HuH-7 (cell line): ENCODE measurements at regions not wholly inside any gene's neighbourhood (a gene's known extent, or its start where the extent isn't known, plus 50 kb on each side); places are given as distances from the start of the nearest gene placed in this dataset.

ENCODE experiments used
- DNase-seq: peaks from one replicate; pipeline ENCODE4 v3.0.0; 2011; ENCODE audit warnings: low spot score

DNA sequence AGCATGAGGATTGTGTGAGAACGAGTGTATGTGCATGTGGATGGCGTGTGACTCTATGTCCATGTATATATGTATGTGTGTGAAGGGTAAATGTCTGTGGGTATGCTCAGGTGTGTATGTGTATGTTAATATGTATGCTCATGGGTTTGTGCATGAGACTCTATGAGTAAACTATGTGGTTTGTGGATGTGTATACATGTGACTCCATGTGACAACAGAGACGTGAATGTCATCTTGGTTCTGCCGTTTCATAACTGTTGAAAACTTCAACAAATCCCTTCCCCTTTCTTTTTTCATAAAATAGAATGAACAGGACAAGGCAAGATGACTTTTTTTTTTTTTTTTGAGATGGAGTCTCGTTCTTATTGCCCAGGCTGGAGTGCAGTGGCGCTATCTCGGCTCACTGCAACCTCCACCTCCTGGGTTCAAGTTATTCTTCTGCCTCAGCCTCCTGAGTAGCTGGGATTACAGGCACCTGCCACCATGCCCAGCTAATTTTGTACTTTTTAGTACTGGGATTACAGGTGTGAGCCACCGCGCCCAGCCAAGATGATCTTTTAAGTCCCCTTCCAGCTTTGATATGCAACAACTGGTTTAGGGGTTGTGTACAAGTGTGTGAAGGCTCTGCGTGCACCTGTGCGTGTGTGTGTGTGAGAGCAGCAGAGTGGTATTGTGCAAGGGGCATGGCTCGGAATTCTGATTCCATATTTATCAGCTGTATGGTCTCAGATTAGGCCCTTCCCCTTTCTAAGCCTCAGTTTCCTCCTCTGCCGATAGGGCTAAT is 106.3 kb downstream of the EBNA1BP2 start:
- no peak for DNase-seq

DNA sequence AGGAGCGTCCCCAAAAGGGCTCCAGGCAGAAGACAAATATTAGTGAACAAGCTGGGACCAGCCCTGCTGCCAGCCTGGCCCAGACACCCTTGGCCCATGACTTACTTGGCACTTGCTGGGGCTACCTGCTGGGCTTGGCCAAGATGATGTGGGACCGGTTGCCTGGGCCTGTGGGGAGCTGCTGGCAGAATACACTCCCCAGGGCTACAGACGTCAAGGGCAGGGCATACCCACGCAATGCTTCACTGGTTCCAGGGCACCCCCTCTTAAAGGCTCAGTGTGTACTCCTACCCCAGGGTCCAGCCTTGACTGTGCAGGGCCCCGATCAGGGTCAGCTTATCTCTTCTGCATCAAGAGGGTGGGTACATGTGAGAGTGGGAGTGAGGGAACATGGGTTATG is 106.5 kb upstream of the SLC2A1 start:
- no peak for DNase-seq

DNA sequence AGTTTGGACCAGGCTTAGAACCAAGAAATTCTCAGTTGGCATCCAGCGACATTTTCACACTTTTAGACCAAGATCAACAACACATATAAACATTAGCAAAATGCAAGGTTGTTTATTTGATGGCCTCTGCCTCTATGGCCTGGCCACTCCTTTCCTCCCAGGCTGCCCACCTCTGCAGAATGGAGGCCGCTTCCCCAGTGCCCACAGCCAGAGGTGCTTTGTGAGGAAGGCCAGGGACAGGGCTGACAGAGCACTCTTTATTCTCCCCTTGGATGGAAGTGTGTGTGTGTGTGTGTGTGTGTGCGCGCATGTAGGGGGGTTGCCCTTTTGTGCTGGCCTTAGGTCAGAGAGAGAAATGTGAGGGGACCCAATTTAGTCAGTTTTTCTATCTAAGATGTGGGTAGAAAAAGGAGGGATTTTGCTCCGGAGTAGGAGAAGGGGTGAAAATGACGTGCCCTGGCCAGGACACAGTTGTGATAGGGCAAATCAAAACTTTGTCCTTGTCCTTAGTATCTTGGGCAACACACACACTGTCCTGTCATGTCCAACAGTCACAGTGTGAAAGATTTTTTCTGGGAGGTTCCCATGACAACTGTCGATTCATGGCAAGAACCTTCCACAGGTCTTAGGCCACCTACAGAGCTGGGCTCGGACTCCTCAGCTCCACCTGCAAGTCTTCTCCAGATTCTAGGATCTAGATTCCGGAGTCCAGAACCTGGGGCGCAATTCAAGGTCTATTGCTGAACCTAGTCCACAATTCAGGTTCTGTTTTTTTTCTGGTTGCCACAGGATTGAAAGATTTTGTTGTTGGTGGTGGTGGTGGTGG is 104.9 kb upstream of the SLC2A1 start:
- no peak for DNase-seq

DNA sequence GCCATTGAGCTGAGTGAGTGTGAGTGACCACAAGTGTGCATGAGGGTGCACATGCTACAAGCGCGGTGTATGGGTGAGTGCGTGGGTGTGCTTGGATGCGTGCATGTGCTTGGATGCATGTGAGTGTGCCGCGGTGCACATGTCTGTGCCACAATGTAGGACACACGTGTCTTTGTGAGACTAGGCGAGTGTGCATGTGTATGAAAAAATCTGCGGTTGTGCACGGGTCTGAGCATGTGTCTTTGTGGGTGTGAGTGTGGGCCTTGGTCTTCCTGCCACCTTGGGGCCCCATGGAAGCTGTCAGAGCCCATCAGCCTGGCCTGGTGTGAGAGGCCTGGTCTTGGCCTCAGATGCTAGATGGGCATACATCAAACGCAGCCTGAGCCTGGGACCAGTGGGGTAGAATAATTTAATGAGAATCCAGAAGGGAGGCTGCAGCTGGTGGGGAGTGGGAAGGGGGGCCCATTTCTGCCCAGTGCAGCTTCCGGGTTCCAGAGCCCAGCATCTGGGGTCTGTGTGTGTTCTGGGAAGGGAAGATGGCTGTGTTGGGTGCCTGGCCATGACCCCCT is 103.9 kb upstream of the SLC2A1 start:
- DNase-seq = no peak

DNA sequence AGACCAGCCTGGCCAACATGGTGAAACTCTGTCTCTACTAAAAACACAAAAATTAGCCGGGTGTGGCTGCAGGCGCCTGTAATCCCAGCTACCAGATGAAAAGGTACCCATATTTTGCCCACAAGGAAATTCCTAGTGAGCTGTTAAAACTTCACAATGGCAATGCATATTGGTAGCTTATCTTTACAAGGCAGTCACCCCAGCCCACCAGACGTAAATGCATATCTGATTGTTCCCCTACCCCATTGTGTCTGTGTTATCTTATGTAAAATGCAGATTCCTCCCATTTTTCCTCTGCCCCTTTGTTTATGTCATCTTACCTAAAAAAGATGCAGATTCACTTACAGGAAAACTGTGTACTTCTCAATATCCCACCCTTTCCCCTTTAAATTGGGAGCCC is 103.1 kb upstream of the SLC2A1 start:
- DNase-seq = no peak

DNA sequence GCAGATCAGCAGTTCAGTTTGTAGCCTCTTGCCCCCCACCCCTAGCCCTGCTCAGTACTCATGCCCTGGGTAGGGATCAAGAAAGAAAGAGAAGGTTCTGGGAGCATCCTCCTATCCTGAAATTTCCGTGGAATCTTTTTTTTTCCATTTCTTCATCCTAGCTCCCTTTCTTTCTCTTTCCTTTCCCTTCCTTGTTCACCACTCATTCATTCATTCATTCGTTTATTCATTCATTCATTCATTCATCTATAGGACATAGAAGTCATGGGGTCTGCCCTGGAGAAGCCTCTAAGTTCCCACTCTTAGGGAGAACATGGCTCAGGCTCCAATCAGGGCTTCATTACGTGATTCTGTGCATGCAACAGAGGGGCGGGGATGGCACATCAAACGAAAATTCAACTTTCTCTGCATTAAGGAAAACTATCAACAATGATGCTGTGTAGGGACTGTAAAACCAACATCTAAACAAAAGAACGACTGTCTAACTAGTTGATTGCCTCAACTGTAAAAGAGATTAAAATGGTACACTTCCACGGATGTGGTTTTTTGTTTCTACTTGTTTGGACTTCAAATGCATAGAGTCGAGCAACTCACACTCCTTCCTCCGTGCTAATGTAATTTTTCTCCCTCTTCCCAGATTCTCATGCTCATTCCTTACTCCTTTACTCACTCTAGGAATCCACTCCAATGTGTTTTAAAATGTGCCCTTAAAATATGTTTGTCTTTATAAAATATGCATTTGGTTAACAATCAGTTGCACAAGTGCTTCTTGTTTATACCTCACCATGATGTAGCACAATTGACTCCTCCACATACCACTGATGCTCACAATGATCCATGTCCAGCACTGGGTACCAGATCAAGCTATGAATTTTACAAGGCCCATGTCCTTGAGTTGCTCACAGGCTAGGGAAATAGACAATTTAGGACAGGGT is 101.2 kb upstream of the SLC2A1 start:
- no peak for DNase-seq

DNA sequence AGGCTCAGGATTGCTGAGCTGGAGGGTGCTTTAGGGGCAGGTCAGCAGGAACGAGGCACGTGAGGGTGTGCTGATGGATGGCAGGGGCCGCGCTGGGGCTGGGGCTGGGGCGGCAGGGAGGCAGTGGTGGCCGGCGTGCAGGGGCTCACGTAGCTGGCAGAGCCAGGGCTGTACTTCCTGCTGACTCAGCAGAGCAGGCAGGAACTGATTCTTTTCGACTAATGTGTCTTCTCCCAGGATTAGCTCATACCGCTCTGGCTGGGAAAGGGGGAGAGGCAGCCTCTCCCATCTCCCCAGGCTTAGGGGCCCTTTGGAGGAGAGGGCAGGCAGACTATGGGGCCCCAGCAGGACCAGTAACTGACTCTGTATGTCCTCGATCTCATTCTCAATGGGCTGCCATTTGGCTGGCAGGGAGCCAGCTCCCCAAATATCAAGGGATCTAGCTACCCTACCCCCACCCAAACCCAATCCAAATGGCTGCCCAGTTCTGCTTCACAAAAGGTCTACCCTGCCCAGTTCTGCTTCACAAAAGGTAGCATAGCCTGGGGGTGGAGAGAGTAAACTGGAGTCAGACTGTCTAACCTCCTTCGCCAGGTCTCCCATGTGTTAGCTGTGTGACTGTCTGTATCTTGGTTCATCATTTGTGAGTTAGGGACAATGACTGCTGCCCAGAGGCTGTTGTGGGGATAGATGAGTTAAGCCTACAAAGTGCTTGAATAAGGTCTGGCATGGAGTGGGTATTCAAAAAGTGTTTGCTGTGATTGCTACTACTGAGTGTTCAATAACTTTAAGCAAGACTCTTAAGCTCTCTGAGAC is 100.1 kb upstream of the SLC2A1 start:
- DNase-seq = no peak

DNA sequence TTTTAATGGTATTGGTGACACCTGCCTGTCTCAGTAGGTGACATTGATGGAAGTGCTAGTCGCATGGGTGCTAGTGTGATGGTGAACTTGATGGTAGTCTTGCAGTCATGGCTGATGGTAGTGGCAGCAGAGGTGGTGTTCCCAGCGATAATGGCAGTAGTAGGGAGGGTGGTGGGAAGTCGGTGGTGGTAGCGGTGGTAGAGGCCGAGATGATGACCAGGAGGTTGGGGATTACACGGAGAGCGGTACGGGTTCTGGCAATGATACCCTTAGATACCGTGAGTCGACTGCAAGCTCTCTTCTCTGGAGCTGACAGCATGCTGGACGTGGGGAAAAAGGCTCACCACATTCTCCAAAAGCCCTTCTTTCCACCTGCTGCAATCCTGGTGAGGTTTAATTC is 99.4 kb upstream of the SLC2A1 start:
- no peak for DNase-seq

DNA sequence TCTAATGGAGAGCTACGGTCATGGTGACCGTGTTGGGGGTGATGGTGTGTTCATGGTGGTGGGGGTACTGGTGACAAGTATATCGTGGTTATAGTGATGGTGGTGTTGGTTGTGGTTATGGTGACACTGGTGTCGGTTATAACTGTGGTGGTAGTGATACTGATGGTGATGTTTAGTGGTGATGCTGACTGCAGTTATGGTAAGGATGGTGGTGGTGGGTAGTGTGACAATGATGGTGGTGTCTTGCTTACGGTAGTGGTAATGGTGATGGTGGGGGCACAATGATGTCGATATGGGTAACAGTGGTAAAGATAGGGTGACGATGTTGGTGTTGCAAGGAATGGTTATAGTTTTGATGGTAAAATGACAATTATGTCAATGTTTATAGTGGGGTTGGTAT is 98.9 kb upstream of the SLC2A1 start:
- no peak for DNase-seq

DNA sequence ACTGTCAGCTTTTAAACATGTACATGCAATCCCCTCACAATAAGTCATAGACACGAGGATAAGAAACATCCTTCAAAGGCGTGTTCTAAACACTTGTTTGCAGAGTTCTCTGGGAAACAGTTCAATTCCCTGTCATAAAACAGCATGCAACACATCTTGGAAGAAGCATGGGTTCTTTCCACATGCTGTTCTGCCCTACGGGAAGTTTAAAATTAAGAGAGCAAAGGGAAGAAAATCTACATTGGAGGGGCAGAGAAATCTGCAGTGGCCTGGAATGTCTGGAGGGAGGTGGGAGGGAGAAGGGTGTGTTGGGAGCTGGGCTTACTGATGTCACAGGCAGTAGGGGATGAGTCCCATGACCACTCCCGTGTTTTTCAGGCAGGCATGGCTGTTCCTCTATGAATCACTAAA is 98.3 kb upstream of the SLC2A1 start:
- DNase-seq = no peak

DNA sequence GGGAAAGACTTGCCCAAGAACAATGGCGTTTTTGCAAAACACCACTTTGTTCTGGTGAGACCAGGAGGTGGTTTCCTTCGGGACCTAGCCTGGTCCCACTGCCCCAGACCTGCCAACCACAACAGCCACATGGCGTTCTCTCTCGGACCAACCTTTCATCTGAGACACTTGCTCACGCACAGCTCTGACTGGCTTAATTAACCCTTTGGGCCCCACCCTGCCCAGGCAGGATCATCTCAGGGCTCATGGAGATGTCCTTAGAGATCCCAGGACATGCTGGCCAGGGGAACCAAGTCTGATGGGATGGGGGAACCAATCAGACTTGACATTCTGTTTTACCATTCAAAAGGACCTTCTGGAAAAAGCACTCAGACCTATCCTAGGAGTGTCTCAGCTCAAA is 97.8 kb upstream of the SLC2A1 start:
- DNase-seq = no peak

DNA sequence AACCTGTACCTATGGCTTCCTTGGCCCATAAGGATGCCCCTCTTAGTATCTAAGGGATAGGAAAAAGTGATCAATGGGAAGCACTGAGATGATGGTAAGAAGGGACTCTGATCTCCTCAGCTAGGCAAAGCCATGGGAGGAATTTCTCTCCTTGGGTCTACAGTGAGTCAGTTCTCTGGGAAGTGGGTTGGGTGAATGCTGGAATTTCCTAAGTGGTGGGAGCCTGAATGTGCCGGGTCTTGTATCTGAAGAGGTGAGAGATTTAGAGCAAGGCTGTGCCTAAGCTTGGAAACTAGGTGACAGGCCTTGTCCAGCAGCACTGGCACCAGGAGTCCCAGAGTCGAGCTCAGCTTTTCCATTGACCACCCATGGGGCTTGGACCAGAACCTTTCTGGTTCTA is 96.3 kb upstream of the SLC2A1 start:
- DNase-seq = no peak

DNA sequence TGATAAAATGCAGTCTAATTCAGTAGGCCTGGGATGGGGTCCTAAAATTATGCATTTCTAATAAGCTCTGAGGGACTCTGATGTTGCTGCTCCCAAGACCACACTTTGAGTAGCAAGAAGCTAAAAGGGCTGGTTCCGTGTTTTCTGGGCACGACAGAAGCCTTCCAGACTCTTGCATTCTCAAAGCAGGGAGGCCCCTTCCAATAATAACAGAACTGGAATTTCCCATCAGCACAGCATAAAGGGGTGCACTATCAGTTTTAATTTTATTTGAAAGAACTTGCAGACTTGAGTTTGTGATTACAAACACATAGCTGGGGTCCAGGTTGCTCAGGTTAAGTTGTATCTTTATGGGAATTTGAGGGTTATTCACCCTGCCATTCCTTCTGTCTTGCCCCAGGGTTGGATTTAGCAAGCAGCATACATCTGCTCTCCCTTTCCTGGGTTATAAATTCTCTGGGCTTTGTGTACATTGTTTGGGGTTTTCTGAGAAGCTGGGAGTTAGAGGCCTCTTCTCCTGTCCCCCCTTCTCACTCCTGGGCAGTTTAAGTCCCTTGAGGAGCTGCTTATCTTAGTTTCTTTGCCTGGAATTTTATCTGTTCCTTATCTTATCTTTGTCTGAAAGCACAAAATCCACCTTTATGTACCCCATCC is 94.2 kb upstream of the SLC2A1 start:
- no peak for DNase-seq

DNA sequence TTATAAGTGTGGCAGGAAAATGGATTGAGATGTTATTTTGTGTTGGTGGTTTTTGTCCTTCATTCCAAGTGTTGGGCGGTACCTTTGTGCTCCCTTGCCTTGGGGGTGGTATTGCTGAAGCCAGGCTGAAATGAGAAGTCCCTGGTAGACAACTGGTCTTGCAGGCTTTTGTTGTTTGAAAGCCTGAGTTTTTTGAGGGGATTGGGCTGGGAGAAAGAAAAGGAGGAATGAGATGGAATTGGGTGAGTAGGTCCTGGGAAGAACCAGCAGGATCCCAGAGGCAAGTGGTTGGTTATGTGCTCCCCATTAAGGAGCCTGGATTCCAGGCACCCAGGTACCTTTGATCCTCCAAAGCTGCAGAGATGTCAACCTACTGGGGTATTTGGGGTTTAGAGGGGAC is 93.7 kb upstream of the SLC2A1 start:
- no peak for DNase-seq

DNA sequence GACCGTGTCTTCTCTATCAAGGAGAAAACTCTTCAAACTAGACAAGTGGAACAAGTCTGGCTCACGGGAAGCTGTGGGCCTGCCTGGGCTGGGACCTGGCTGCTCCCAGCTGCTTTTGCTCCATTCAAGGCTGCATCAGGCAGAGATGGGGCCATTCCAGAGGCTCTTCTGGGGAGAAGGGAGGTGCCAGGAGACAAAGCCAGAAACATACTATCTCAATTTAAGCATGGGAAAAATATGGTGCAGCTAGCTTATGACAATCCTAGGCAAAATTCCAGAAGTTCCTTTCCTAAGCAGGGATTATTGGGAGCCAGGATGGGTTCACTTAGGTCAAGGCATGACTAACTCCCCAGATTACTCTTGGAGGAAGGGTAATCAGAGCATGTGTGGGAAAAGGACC is 90.8 kb upstream of the SLC2A1 start:
- no peak for DNase-seq

DNA sequence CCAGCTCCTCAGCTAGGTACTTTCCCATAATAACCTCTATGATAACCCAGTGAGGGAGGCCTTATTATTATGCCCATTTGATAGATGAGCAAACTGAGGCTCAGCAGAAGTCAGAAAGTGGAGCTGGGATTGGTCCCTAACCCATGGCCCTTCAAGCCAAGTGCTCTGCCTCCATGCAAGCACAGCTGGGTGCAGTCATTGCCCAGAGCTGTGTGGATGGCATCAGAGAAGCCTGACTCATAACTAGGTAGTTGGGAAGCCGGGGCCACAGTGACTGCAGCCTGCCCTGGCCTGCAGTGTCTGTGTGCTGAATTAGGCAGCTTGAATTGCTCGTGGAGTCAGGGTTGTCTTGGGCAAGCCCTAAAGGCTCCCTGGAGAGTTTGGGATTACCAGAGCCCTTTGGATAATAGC is 89.9 kb upstream of the SLC2A1 start:
- no peak for DNase-seq

DNA sequence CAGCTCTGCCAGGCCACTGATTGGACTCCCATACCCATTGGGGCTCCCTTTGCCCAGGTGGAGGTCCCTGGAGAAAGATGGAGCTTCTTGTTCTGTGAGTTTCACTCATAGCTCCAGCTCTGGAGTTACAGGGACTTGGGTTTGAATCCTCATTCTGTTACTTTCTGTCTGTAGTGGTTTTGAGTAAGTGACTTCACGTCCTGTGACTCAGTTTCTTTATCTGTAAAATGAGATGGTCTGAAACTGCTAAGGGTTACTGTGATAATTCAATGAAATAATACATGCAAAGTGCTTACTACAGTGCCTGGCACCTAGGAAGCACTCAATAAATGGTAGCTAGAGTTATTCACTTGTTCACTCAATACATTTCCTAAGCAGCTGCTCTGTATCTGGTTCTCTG is 88.5 kb upstream of the SLC2A1 start:
- DNase-seq = no peak

DNA sequence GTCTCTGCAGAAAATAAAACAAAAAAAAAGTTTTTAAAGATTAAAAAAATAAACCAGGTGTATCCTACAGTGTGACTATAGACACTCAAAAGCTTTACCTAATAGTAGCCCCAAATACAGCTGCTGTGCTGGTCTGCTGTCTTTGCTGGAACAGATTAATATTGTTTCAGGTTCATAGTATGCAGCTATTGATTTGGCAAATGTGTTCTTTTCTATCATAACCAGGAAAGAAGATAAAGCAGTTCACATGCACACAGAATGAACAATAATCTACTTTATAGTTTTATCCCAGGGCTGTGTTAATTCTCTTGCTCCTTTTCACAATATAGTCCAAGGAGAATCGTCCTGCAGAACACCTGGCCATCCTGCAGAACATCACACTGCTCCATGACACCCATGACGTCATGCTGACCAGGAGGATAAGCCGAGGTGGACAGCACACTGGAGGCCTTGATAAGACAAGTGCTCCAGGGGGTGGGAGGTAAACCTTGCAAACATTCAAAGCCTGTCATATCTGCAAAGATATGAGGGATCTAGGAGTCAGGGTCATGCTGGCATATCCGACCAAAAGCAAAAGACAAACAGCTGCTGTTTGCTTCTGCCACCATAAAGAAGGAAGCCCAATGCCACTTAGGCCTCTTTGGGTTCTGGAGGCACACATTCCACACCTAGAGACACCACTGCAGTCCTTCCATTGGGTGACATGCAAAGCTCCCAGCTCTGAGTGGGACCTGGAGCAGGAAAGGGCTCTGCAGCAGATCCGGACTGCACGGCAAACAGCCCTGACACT is 86.1 kb upstream of the SLC2A1 start:
- DNase-seq = no peak

DNA sequence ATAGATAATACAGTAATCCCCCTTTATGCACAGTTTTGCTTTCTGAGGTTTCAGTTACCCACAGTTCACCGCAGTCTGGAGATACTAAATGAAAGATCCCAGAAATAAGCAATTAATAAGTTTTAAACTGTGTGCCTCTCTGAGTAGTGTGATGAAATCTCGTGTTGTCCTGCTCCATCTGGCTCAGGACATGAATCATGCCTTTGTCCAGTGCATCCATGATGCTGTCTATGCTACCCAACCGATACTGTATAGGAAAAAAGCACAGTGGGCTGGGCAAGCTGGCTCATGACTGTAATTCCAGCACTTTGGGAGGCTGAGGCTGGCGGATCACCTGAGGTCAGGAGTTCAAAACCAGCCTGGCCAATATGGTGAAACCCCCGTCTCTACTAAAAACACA is 85.0 kb upstream of the SLC2A1 start:
- DNase-seq = no peak
